ENCODE measurements at regions not wholly inside any gene's neighbourhood (a gene's known extent, or its start where the extent isn't known, plus 50 kb on each side); places are given as distances from the start of the nearest gene placed in this dataset.
"Not testable (repeated sequence)": the region's sequence is repeated elsewhere in the genome, so short reads cannot be mapped to it uniquely, and the experiment has no call there.

DNA sequence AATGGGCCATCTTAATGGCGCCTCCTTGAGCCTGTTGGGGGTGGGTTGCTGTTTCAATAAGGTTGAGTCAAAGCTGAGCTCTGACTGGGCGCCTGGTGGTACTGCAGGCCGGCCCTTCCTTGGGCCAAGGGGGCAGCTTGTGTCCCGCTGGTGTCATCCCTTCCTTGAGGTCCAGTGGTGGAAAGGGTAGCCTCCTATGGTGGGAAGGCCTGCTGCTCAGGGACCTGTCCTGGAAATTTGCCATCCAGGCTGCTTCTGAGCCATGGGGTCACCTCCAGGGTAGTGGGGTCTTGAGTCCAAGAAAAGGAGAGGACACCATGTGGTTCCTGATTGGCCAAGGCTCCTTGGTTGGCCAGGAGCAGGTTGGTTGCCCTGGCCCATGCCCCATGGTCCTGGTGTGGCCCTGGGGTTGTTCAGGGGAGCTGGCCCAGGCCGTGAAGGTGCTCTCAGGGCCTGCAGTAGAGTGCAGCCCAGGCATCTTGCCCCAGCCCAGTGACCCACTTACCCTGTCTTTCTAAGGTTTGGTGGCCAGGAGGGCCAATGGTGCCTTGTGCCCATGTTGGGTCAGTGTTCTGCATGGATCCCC, 188.7 kb downstream of the UBE3A start:
- DNase-seq = no peak

DNA sequence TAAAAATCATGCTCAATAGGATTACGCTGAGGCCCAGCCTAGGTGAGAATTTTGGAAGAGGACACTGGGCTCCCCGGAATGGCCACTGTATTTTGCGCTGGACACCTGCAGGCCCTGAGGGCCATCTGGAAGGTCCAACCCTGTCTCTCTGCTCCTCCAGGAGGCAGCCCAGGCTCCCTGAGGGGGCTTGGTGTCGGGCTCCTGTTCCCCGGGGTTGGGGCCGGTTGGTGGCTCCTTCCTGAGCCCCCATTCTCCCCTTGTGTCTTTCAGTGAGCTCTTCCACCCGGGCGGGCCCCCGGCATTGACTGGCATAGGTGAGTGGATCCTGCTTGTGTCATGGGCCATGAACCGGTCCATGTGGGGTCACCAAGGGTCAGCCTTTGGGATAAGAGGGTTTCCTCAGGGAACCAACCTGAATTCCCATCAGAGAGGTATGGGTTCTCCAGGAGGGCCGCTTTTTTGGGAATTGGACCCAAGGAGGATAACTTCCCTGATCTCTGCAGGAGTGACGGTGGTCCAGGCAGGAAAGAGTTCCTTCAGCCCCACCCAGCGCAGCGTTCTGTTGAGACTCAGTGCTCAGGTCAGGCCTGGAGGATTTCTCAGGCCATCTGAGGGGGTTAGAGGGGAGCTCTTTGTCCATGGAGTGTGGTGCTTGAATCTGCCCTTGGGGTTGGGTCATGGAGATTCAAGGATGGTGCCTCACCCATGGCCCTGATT, 187.8 kb downstream of the UBE3A start:
- no peak for DNase-seq

DNA sequence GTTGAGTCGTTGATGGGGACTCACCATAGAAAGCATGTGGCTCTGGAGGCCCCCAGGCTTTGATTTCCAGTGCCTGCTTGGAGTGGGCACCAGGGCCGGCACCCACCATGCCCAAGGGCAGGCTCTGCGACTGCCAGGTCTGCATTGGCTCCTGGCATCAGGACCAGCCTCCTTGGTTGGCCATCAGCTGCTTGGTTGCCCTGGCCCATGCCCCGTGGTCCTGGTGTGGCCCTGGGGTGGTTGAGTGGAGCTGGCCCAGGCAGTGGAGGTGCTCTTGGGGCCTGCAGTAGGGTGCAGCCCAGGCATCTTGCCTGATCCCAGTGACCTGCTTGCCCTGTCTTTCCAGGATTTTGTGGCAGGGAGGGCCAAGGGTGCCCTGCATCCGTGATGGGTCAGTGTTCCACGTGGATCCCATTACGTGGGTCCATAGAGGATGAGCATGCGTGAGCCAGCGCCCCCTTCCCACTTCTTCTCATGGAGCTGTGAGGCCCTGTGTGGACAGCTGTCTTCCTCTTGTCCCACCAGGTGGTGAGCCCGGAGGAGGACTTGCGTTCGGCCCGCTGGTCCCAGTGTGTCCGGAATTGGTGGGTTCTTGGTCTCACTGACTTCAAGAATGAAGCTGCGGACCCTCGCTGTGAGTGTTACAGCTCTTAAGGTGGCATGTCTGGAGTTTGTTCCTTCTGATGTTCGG, 187.0 kb downstream of the UBE3A start:
- no peak for DNase-seq

DNA sequence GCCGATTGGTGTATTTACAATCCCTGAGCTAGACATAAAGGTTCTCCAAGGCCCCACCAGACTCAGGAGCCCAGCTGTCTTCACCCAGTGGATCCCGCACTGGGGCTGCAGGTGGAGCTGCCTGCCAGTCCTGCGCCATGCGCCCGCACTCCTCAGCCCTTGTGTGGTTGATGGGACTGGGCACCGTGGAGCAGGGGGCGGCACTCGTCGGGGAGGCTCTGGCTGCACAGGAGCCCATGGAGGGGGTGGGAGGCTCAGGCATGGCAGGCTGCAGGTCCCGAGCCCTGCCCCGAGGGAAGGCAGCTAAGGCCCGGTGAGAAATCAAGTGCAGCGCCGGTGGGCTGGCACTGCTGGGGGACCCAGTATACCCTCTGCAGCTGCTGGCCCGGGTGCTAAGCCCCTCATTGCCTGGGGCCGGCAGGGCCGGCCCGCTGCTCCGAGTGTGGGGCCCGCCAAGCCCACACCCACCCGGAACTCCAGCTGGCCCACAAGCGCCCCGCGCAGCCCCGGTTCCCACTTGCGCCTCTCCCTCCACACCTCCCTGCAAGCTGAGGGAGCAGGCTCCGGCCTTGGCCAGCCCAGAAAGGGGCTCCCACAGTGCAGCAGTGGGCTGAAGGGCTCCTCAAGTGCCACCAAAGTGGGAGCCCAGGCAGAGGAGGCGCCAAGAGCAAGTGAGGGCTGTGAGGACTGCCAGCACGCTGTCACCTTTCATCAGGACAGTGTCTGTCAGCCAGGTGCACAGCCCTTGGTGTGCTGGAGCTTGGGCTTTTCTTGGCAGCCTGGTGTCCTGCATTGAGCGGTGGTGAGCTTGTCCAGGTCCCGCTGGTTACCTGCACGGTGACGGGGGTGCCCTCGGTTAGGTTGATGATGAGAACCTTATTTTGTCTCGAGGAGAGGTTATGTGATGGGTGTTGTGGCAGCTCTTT, 185.5 kb downstream of the UBE3A start:
- not testable (repeated sequence) for DNase-seq

DNA sequence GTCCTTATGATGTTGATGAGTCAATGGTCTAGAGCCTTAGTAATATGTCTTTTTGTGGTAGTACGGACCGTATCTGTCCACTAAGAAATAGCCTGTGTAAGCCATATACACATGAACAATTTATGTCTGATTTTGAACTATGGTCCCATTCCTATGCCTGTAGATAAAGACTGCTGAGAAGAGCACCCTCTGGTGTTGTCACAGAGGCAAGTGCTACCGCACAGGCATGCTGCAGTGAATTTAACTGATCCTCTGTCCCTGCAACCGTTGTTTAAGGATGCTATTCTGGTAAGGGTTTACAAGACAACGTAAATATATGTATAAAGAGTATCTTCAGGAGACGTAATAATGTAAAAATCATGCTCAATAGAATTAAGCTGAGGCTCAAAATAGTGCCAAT, 170.7 kb downstream of the UBE3A start:
- no peak for DNase-seq
